ENCODE measurements at regions not wholly inside any gene's neighbourhood (a gene's known extent, or its start where the extent isn't known, plus 50 kb on each side); places are given as distances from the start of the nearest gene placed in this dataset.
"Not testable (repeated sequence)": the region's sequence is repeated elsewhere in the genome, so short reads cannot be mapped to it uniquely, and the experiment has no call there.

GRCh38 chr3:178334239-178334638 is 202.0 kb upstream of the KCNMB2 start:
- Histone ChIP-seq H3K27me3 (ENCODE audit: insufficient read depth, low read length) (no peaks in the 10 kb centered on the region), H3K9ac (ENCODE audit: low read depth, low read length) (no peak overlapping the region), H3K36me3 (ENCODE audit: insufficient read depth, low read depth, low read length) (no peaks in the 10 kb centered on the region), H3K27ac (ENCODE audit: low read length) (no peak overlapping the region), H3K4me3 (ENCODE audit: low read length) (no peak overlapping the region), H3K9me3 (ENCODE audit: insufficient read depth, low read depth, low read length) (no peaks in the 10 kb centered on the region), H3K4me1 (ENCODE audit: insufficient read depth, low read length) (no peaks in the 10 kb centered on the region)

GRCh38 chr3:178336336-178336735 is 199.9 kb upstream of the KCNMB2 start:
- no peaks in the 10 kb centered on the region for H3K27me3 ChIP-seq (ENCODE audit: insufficient read depth, low read length)
- no peak overlapping the region for H3K4me3 ChIP-seq (ENCODE audit: low read length)
- no peaks in the 10 kb centered on the region for H3K4me1 ChIP-seq (ENCODE audit: insufficient read depth, low read length)
- H3K27ac ChIP-seq (ENCODE audit: low read length): no peak overlapping the region
- H3K36me3 ChIP-seq (ENCODE audit: insufficient read depth, low read depth, low read length): no peaks in the 10 kb centered on the region
- H3K9me3 ChIP-seq (ENCODE audit: insufficient read depth, low read depth, low read length): no peaks in the 10 kb centered on the region
- H3K9ac ChIP-seq (ENCODE audit: low read depth, low read length): no peak overlapping the region

- Histone ChIP-seq H3K4me3 (ENCODE audit: low read length) (no peak overlapping the region), H3K9me3 (ENCODE audit: insufficient read depth, low read depth, low read length) (no peaks in the 10 kb centered on the region), H3K9ac (ENCODE audit: low read depth, low read length) (no peak overlapping the region), H3K36me3 (ENCODE audit: insufficient read depth, low read depth, low read length) (no peaks in the 10 kb centered on the region), H3K4me1 (ENCODE audit: insufficient read depth, low read length) (no peaks in the 10 kb centered on the region), H3K27me3 (ENCODE audit: insufficient read depth, low read length) (no peaks in the 10 kb centered on the region), H3K27ac (ENCODE audit: low read length) (no peak overlapping the region)
These were observed 195.7 kb upstream of the KCNMB2 start for GRCh38 chr3:178340506-178340905.

GRCh38 chr3:178341636-178342035 is 194.6 kb upstream of the KCNMB2 start:
- no peak overlapping the region for H3K27ac ChIP-seq (ENCODE audit: low read length)
- H3K4me3 ChIP-seq (ENCODE audit: low read length): no peak overlapping the region
- H3K9ac ChIP-seq (ENCODE audit: low read depth, low read length): no peak overlapping the region
- no peaks in the 10 kb centered on the region for H3K36me3 ChIP-seq (ENCODE audit: insufficient read depth, low read depth, low read length)
- H3K4me1 ChIP-seq (ENCODE audit: insufficient read depth, low read length): no peaks in the 10 kb centered on the region
- H3K27me3 ChIP-seq (ENCODE audit: insufficient read depth, low read length): no peaks in the 10 kb centered on the region
- H3K9me3 ChIP-seq (ENCODE audit: insufficient read depth, low read depth, low read length): no peaks in the 10 kb centered on the region

- no peaks in the 10 kb centered on the region for H3K27me3 ChIP-seq (ENCODE audit: insufficient read depth, low read length)
- H3K4me1 ChIP-seq (ENCODE audit: insufficient read depth, low read length): no peaks in the 10 kb centered on the region
- H3K9ac ChIP-seq (ENCODE audit: low read depth, low read length): no peak overlapping the region
- no peak overlapping the region for H3K27ac ChIP-seq (ENCODE audit: low read length)
- no peaks in the 10 kb centered on the region for H3K36me3 ChIP-seq (ENCODE audit: insufficient read depth, low read depth, low read length)
- H3K4me3 ChIP-seq (ENCODE audit: low read length): no peak overlapping the region
- no peaks in the 10 kb centered on the region for H3K9me3 ChIP-seq (ENCODE audit: insufficient read depth, low read depth, low read length)
These were observed 194.1 kb upstream of the KCNMB2 start for GRCh38 chr3:178342111-178342510.

- H3K4me1 ChIP-seq (ENCODE audit: insufficient read depth, low read length): no peaks in the 10 kb centered on the region
- no peak overlapping the region for H3K4me3 ChIP-seq (ENCODE audit: low read length)
- no peak overlapping the region for H3K9ac ChIP-seq (ENCODE audit: low read depth, low read length)
- no peaks in the 10 kb centered on the region for H3K9me3 ChIP-seq (ENCODE audit: insufficient read depth, low read depth, low read length)
- no peaks in the 10 kb centered on the region for H3K27me3 ChIP-seq (ENCODE audit: insufficient read depth, low read length)
- H3K27ac ChIP-seq (ENCODE audit: low read length): no peak overlapping the region
- no peaks in the 10 kb centered on the region for H3K36me3 ChIP-seq (ENCODE audit: insufficient read depth, low read depth, low read length)
These were observed 192.7 kb upstream of the KCNMB2 start for GRCh38 chr3:178343433-178344038.

- no peaks in the 10 kb centered on the region for H3K4me1 ChIP-seq (ENCODE audit: insufficient read depth, low read length)
- no peaks in the 10 kb centered on the region for H3K27me3 ChIP-seq (ENCODE audit: insufficient read depth, low read length)
- H3K4me3 ChIP-seq (ENCODE audit: low read length): no peak overlapping the region
- H3K9ac ChIP-seq (ENCODE audit: low read depth, low read length): no peak overlapping the region
- H3K36me3 ChIP-seq (ENCODE audit: insufficient read depth, low read depth, low read length): no peaks in the 10 kb centered on the region
- peaks cover 3% of the 10 kb centered on the region; the same call in 1 of the 2 replicates for H3K9me3 ChIP-seq (ENCODE audit: insufficient read depth, low read depth, low read length)
- H3K27ac ChIP-seq (ENCODE audit: low read length): no peak overlapping the region
These were observed 190.3 kb upstream of the KCNMB2 start for GRCh38 chr3:178345944-178346343.

GRCh38 chr3:178348561-178349217 is 187.5 kb upstream of the KCNMB2 start:
- not testable (repeated sequence) for H3K4me1 ChIP-seq (ENCODE audit: insufficient read depth, low read length); H3K27ac ChIP-seq (ENCODE audit: low read length); H3K36me3 ChIP-seq (ENCODE audit: insufficient read depth, low read depth, low read length); H3K9ac ChIP-seq (ENCODE audit: low read depth, low read length); H3K27me3 ChIP-seq (ENCODE audit: insufficient read depth, low read length); H3K9me3 ChIP-seq (ENCODE audit: insufficient read depth, low read depth, low read length); H3K4me3 ChIP-seq (ENCODE audit: low read length)

- H3K9me3 ChIP-seq (ENCODE audit: insufficient read depth, low read depth, low read length); H3K27ac ChIP-seq (ENCODE audit: low read length); H3K36me3 ChIP-seq (ENCODE audit: insufficient read depth, low read depth, low read length); H3K4me3 ChIP-seq (ENCODE audit: low read length); H3K27me3 ChIP-seq (ENCODE audit: insufficient read depth, low read length); H3K4me1 ChIP-seq (ENCODE audit: insufficient read depth, low read length); H3K9ac ChIP-seq (ENCODE audit: low read depth, low read length): not testable (repeated sequence)
These were observed 187.0 kb upstream of the KCNMB2 start for GRCh38 chr3:178349218-178349596.

GRCh38 chr3:178350763-178351162 is 185.5 kb upstream of the KCNMB2 start:
- Histone ChIP-seq H3K36me3 (ENCODE audit: insufficient read depth, low read depth, low read length) (no peaks in the 10 kb centered on the region), H3K27me3 (ENCODE audit: insufficient read depth, low read length) (no peaks in the 10 kb centered on the region), H3K4me3 (ENCODE audit: low read length) (no peak overlapping the region), H3K9ac (ENCODE audit: low read depth, low read length) (no peak overlapping the region), H3K27ac (ENCODE audit: low read length) (no peak overlapping the region), H3K9me3 (ENCODE audit: insufficient read depth, low read depth, low read length) (peaks cover 3% of the 10 kb centered on the region; the same call in 1 of the 2 replicates), H3K4me1 (ENCODE audit: insufficient read depth, low read length) (peaks cover 7% of the 10 kb centered on the region)

GRCh38 chr3:178352326-178353005 is 183.8 kb upstream of the KCNMB2 start:
- H3K4me3 ChIP-seq (ENCODE audit: low read length): no peak overlapping the region
- no peak overlapping the region for H3K9ac ChIP-seq (ENCODE audit: low read depth, low read length)
- H3K36me3 ChIP-seq (ENCODE audit: insufficient read depth, low read depth, low read length): no peaks in the 10 kb centered on the region
- H3K4me1 ChIP-seq (ENCODE audit: insufficient read depth, low read length): peaks cover 7% of the 10 kb centered on the region
- no peak overlapping the region for H3K27ac ChIP-seq (ENCODE audit: low read length)
- H3K27me3 ChIP-seq (ENCODE audit: insufficient read depth, low read length): no peaks in the 10 kb centered on the region
- H3K9me3 ChIP-seq (ENCODE audit: insufficient read depth, low read depth, low read length): peaks cover 3% of the 10 kb centered on the region; the same call in 1 of the 2 replicates
